ENCODE measurements at regions not wholly inside any gene's neighbourhood (a gene's known extent, or its start where the extent isn't known, plus 50 kb on each side); places are given as distances from the start of the nearest gene placed in this dataset.

GRCh38 chr5:117027384-117027783, 452.8 kb upstream of the SEMA6A start:
- TF ChIP-seq CTCF (IDR thresholded peaks at IDR 0.05 in 8 of 11, conservative IDR thresholded peaks at IDR 0.05 in 3 of 11) (no peak), POLR2A (IDR thresholded peaks at IDR 0.05) (no peak), POLR2AphosphoS5 (IDR thresholded peaks at IDR 0.05) (no peak)

Measured in spleen (tissue), 7 donors.